ENCODE measurements at regions not wholly inside any gene's neighbourhood (a gene's known extent, or its start where the extent isn't known, plus 50 kb on each side); places are given as distances from the start of the nearest gene placed in this dataset.

GRCh38 chr9:744046-744712, 97.3 kb upstream of the DMRT1 start:
- TF ChIP-seq CTCF (IDR thresholded peaks at IDR 0.05) (no peak), ZFX (IDR thresholded peaks at IDR 0.05; ENCODE audit: borderline replicate concordance) (no peak)

Measured in 22Rv1 (cell line).